GM12878 (cell line): ENCODE measurements at regions not wholly inside any gene's neighbourhood (a gene's known extent, or its start where the extent isn't known, plus 50 kb on each side); places are given as distances from the start of the nearest gene placed in this dataset.

ENCODE experiments used
- ATAC-seq: fragments of 200-7000 bp; cut with Tn5 transposase; 3 replicates; pipeline ENCODE4 v1.9.1; 2020; ENCODE audit warnings: mild to moderate bottlenecking, moderate library complexity
- BruUV-seq: library from RNA; stranded (reverse); fragments of 400-500 nt; replicated peaks from 2 replicates; lab custom pipeline; 2021; lab: Mats Ljungman, UMichigan
- CTCF ChIA-PET: fragments of 300-600 bp; sonication (Branson Sonifier 250); formaldehyde crosslinking; extraction: SDS; loops from one replicate; lab custom pipeline; 2021; ENCODE audit warnings: inconsistent platforms; lab: Yijun Ruan, JAX
- POLR2A ChIA-PET: fragments of 350-600 bp; formaldehyde crosslinking; extraction: SDS; loops from one replicate; lab custom pipeline; 2021; ENCODE audit warnings: inconsistent platforms; lab: Charles Lee
- RAD21 ChIA-PET: fragments of 300-600 bp; sonication (Branson Sonifier 250); formaldehyde crosslinking; loops from one replicate; lab custom pipeline; 2023; ENCODE audit warnings: antibody characterized with exemption; ENCODE audit not compliant: unreplicated experiment; lab: Charles Lee
- SMC1A ChIA-PET: fragments of 300-600 bp; sonication (Branson Sonifier 250); formaldehyde crosslinking; loops from one replicate; lab custom pipeline; 2023; ENCODE audit not compliant: unreplicated experiment, uncharacterized antibody; lab: Charles Lee
- DNase-seq: peaks from one replicate; pipeline ENCODE4 v3.0.0-alpha.2; 2011; ENCODE audit warnings: low read depth, low spot score
- FAIRE-seq: peaks from 3 replicates; lab custom pipeline; 2011; peaks lifted over from hg19 to GRCh38; lab: Jason Lieb, UNC
- H2AFZ ChIP-seq: 2 replicates; pipeline ENCODE4 v1.6.0; 2011; ENCODE audit warnings: low read depth, low read length, control low read depth; ENCODE audit not compliant: control insufficient read depth
- H3K27ac ChIP-seq: 2 replicates; pipeline ENCODE4 v1.5.1; 2011; ENCODE audit warnings: control low read depth; ENCODE audit not compliant: control insufficient read depth, insufficient read depth
- H3K27me3 ChIP-seq, 2 experiments: replicated peaks in 1 of 2; 2 replicates each; pipeline versions ENCODE4 v1.6.0 to v1.6.1; 2011; ENCODE audit warnings: low read length in 1 of 2; ENCODE audit not compliant: control insufficient read depth in 2 of 2, insufficient read depth in 2 of 2
- H3K36me3 ChIP-seq, 2 experiments: 2 replicates each; pipeline ENCODE4 v1.5.1; 2011; ENCODE audit warnings: low read length in 1 of 2; ENCODE audit not compliant: control insufficient read depth in 2 of 2, insufficient read depth in 2 of 2
- H3K4me1 ChIP-seq: 2 replicates; pipeline ENCODE4 v1.6.1; 2011; ENCODE audit warnings: mild to moderate bottlenecking, low read length, moderate library complexity, mixed read lengths; ENCODE audit not compliant: control insufficient read depth, insufficient read depth
- H3K4me2 ChIP-seq: 2 replicates; pipeline ENCODE4 v1.6.0; 2011; ENCODE audit warnings: control low read depth; ENCODE audit not compliant: control insufficient read depth, insufficient read depth
- H3K4me3 ChIP-seq: fragments of 200-600 bp; sonication (generic); 2 replicates; pipeline ENCODE4 v1.5.1; 2016
- H3K79me2 ChIP-seq: 2 replicates; pipeline ENCODE4 v1.6.0; 2011; ENCODE audit warnings: low read length; ENCODE audit not compliant: control insufficient read depth, insufficient read depth
- H3K9ac ChIP-seq: 2 replicates; pipeline ENCODE4 v1.8.0; 2011; ENCODE audit warnings: low read length, control low read depth, mixed read lengths; ENCODE audit not compliant: control insufficient read depth, insufficient read depth
- H3K9me3 ChIP-seq: replicated peaks from 3 replicates; pipeline ENCODE4 v1.5.1; 2011; ENCODE audit warnings: mild to moderate bottlenecking, low read length; ENCODE audit not compliant: control insufficient read depth, insufficient read depth
- H4K20me1 ChIP-seq: 2 replicates; pipeline ENCODE4 v1.6.0; 2011; ENCODE audit not compliant: control insufficient read depth, insufficient read depth
- CHD2 ChIP-seq: IDR thresholded peaks from 2 replicates; pipeline ENCODE4 v1.6.1; 2011; ENCODE audit warnings: low read depth, low read length, improper control_type of control experiment, borderline replicate concordance
- E4F1 ChIP-seq: fragments of 450-650 bp; IDR thresholded peaks from 2 replicates; pipeline ENCODE4 v1.6.1; 2018; ENCODE audit warnings: borderline replicate concordance, mild to moderate bottlenecking; ENCODE audit not compliant: partially characterized antibody
- GATAD2B ChIP-seq: fragments of 450-650 bp; conservative IDR thresholded peaks from 2 replicates; pipeline ENCODE4 v1.6.1; 2017; ENCODE audit warnings: low read depth, mild to moderate bottlenecking, moderate library complexity
- IKZF2 ChIP-seq, 2 experiments: fragments of 450-650 bp; IDR thresholded peaks; 2 replicates each; pipeline ENCODE4 v1.6.1; 2017; ENCODE audit warnings: mild to moderate bottlenecking in 2 of 2, moderate library complexity in 2 of 2
- PRDM15 ChIP-seq: fragments of 450-650 bp; formaldehyde crosslinking; IDR thresholded peaks from 2 replicates; pipeline ENCODE4 v1.4.0; 2020; ENCODE audit warnings: mild to moderate bottlenecking, moderate library complexity
- SPI1 ChIP-seq: IDR thresholded peaks from 2 replicates; pipeline ENCODE4 v1.6.1; 2011; ENCODE audit warnings: low read depth, mild to moderate bottlenecking, low read length, moderate library complexity, borderline replicate concordance; ENCODE audit not compliant: insufficient read depth
- SRF ChIP-seq, 2 experiments: IDR thresholded peaks; 2 replicates each; pipeline ENCODE4 v1.6.1; 2011; ENCODE audit warnings: low read depth in 2 of 2, low read length in 2 of 2, mild to moderate bottlenecking in 1 of 2, moderate library complexity in 1 of 2
- STAT1 ChIP-seq: fragments of 450-650 bp; conservative IDR thresholded peaks from 2 replicates; pipeline ENCODE4 v1.6.1; 2014; ENCODE audit warnings: antibody characterized with exemption, mild to moderate bottlenecking
- STAT3 ChIP-seq: IDR thresholded peaks from 2 replicates; pipeline ENCODE4 v1.6.1; 2011; ENCODE audit warnings: low read depth, low read length, improper control_type of control experiment
- USF1 ChIP-seq: IDR thresholded peaks from 2 replicates; pipeline ENCODE4 v1.6.1; 2011; ENCODE audit warnings: borderline replicate concordance, low read depth, mild to moderate bottlenecking, moderate library complexity, mixed read lengths, low read length; ENCODE audit not compliant: insufficient read depth; ENCODE audit errors: extremely low read length
- YBX1 ChIP-seq: fragments of 450-650 bp; IDR thresholded peaks from 2 replicates; pipeline ENCODE4 v1.6.1; 2016; ENCODE audit warnings: antibody characterized with exemption
- ZNF217 ChIP-seq: fragments of 450-650 bp; IDR thresholded peaks from 2 replicates; pipeline ENCODE4 v1.6.1; 2017; ENCODE audit warnings: antibody characterized with exemption, mild to moderate bottlenecking
- WGBS: methylation state at CpG from one replicate; pipeline ENCODE4 v1.1.6; 2016; ENCODE audit warnings: low lambda C conversion rate; ENCODE audit not compliant: insufficient replicate concordance, insufficient coverage; ENCODE audit errors: missing lambda C conversion rate; 5-methylcytosine and 5-hydroxymethylcytosine counted together
- in situ Hi-C: fragments of 300-500 bp; cut with MboI; formaldehyde crosslinking; loops from 9 replicates; pipeline ENCODE4 v1.14.3; 2018; ENCODE audit warnings: mixed read lengths
- intact Hi-C: fragments of 100-400 bp; cut with micrococcal nuclease; formaldehyde crosslinking; loops from one replicate; pipeline ENCODE4 v1.14.2; 2022; ENCODE audit not compliant: unreplicated experiment

- H3K79me2 ChIP-seq = no peaks in the 10 kb centered on the region
- ChIA-PET RAD21 (no interaction called here), POLR2A (interaction anchor here (0.5 kb wide), 1 partner anchor 27 kb away, joined by 3 read pairs; no protein-coding TSS in a partner anchor), CTCF (interaction anchor here (0.8 to 0.9 kb wide), 2 partner anchors 50 to 229 kb away, joined by 3 read pairs; no protein-coding TSS in a partner anchor), SMC1A (no interaction called here)
- intact Hi-C loops (no loop called here), in situ Hi-C loops (no loop called here)
- no peaks in the 10 kb centered on the region for H3K4me1 ChIP-seq
- no peaks in the 10 kb centered on the region for H3K9me3 ChIP-seq
- no peak overlapping the region for H3K4me2 ChIP-seq
- no peaks in the 10 kb centered on the region for H3K27me3 ChIP-seq
- TF ChIP-seq GATAD2B = no peak
- no peak for TF ChIP-seq ZNF217
- no peak for TF ChIP-seq USF1
- TF ChIP-seq STAT1 = no peak
- TF ChIP-seq CHD2 = no peak
- TF ChIP-seq STAT3 = no peak
- no peak for TF ChIP-seq YBX1
- TF ChIP-seq SRF (IDR thresholded peaks at IDR 0.05; ENCODE audit: low read depth in 2 of 2, low read length in 2 of 2) = no peak
- no peak for TF ChIP-seq PRDM15
- TF ChIP-seq E4F1 = no peak
- no peak for TF ChIP-seq SPI1
- no peak for TF ChIP-seq IKZF2 (IDR thresholded peaks at IDR 0.05)
- no peak overlapping the region for H3K9ac ChIP-seq
- no peak for ATAC-seq
- H3K4me3 ChIP-seq = no peak overlapping the region
- WGBS = 0% methylated on average over 3 of the region's 3 CpGs
- no peaks in the 10 kb centered on the region for H4K20me1 ChIP-seq
- H3K36me3 ChIP-seq = no peaks in the 10 kb centered on the region
- DNase-seq = no peak
- BruUV-seq = no TSS peak
- no peak overlapping the region for H2AFZ ChIP-seq
- FAIRE-seq = no peak
- no peak overlapping the region for H3K27ac ChIP-seq
Measured at GRCh38 chr4:173801876-173802661, 272.0 kb upstream of the HAND2 start.
